GM19239 (cell line): ENCODE measurements at regions not wholly inside any gene's neighbourhood (a gene's known extent, or its start where the extent isn't known, plus 50 kb on each side); places are given as distances from the start of the nearest gene placed in this dataset.

Source experiments
- DNase-seq: peaks from one replicate; pipeline ENCODE4 v3.0.0; 2011; ENCODE audit warnings: low spot score; ENCODE audit not compliant: insufficient read length
- FAIRE-seq: peaks from 2 replicates; lab custom pipeline; 2011; peaks lifted over from hg19 to GRCh38; lab: Jason Lieb, UNC

DNA sequence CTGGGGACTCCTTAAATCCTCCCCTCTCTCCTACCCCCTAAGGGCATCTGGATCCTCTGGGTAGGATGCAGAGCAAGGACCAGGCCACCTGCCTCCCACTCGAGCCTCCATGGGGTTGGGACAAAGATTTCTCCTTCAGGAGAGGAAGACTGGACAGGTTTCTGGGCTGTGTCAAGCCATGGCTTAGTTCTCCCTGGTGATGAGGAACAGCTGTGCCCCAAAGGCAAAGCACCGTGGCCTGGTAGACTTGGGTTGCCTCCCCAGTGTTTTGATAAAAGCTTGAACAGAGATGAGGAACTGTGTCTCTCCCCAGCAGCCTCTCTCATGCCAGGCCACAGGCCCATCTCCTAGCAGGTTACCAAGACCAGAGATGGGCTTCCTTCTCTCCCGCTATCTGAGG lies 238.3 kb downstream of the WDR11 start:
- no peak for FAIRE-seq
- no peak for DNase-seq

DNA sequence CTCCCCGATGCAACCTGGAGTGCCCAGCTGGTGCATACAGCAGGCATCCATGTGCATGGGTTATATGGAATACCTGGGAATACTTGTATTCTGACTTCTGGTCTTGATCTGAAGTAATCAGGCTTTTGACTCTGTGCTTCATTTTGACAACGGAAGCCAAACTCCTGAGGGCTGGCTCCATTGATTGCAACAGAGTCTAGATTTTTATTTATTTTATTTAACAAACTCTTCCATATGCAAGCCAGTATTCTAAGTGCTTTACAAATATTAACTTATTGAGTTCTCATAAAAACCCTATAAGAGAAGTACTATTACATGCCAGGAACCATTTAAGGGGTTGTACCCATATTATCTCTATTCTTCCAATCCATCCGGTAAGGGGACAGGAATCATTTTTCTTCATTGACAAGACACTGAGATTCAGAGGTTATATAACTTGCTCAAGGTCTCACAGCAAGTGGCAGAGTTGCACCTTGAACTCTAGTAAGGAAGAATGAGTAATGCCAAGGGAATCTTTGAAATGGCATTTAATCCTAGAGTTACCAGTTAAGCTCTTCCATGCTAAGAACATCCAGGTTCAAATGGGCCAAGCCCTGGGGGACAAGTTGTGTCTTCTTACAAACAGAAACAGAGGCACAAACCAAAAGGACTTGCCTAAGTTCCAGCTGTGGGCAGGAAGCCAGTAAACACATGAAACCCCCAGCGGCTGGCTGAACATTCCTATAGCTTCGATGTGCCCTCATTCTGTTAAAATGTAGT lies 241.0 kb downstream of the WDR11 start:
- FAIRE-seq (no peak), DNase-seq (no peak)

DNA sequence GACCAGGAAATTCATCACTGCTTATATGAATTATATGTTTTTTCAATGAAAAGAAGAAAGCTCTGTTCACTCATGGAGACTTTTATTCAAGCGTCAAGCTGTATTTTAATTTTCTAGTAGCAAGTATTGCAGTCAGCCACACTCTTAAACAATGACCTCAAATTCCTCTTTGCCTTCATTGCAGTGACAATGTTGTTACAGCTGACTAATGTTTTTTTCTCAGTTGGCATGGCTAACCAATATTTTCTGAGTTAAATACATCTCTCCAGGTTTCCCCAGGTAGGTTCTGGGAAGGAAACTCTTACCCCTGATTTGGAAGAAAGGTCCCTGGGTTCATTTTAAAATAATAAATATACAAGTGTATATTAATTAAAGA lies 241.5 kb downstream of the WDR11 start:
- no peak for FAIRE-seq
- no peak for DNase-seq

DNA sequence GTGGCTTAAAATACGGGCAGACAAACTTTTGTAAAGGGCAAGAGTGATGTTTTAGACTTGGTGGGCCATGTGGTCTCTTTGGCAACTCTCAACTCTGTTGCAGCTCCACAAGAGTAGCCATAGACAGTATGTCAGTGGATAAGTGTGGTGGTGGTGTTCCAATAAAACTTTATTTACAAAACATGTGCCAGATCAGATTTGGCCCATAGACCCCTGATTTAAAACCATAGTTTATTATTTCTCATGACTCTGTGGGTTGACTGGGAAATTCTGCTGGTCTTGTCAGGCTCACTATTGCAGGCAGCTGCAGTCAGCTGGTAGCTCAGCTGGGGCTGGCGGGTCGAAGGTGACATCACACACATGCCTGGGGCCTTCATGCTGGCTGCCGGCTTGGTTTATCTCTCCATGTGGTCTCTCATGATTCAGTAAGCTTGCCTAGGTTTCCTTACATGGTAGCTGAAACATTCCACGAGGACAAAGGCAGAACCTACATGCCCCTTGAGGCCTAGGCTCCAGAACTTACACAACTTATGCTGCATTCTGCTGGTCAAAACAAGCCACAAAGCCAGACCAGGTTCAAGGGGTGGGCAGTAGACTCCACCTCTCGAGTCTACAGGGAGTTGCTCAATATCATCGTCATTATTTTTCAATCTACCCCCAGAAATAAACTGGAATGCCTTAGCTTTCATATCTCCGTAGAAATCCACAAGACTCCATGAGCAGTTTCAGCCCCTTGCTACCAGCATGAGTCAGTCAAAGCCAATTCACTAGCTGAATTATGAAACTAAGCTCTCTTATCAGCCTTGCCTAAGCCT lies 245.7 kb downstream of the WDR11 start:
- no peak for DNase-seq
- no peak for FAIRE-seq

DNA sequence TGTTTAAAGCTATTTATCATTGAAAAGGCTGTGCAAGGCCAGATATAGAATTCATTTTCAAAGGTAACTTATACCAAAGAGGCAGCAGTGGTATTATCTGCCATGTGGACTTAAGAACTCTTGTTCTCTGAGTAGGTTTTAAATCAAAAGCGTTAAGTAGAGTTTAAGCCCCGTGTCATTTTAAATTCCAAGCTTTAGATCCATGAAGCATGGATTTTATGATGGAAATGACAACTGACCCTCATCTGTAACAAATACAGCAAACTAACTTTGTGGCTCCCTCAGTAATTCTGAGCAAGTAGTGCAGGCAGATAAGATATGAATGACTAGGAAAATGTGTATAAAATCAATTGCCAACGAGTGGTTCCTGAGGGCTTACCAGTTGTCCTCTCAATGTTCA lies 247.0 kb downstream of the WDR11 start:
- FAIRE-seq: no peak
- no peak for DNase-seq

DNA sequence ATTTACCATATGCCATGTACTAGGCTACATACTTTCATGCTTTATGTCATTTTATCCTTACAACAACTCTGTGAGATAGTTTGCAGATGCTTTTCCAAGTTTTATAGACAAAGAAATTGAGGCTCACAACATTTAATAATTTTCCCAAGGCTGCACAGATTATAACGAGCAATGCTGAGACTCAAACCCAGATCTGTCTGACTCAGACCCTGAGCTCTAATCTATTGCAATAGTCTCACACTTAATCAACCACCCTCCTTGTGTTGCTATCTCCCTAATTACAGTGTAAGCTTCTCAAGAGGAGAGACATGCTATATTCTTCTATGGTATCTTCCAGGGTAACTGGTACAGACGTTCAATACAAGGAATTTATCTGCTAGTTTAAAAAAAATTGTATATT lies 247.6 kb downstream of the WDR11 start:
- DNase-seq: no peak
- no peak for FAIRE-seq

DNA sequence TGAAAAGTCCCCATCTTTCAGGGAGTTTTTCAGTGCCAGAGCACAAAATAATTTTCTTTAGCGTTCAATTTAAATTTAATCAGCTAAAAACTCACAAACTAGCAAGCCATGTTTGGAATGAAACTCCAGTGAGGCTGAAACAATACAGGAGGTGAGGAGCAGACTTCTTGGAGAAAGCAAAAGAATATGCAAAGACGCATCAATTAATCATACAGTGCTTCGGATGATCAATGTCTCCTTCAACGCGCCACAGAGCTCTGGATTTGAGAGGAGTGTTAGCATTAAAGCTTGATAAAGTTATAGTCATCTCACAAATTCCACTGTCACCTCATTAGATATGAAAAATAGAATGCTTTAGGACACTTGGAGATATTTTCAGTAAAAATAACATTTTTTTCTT lies 248.0 kb downstream of the WDR11 start:
- no peak for FAIRE-seq
- DNase-seq: no peak

DNA sequence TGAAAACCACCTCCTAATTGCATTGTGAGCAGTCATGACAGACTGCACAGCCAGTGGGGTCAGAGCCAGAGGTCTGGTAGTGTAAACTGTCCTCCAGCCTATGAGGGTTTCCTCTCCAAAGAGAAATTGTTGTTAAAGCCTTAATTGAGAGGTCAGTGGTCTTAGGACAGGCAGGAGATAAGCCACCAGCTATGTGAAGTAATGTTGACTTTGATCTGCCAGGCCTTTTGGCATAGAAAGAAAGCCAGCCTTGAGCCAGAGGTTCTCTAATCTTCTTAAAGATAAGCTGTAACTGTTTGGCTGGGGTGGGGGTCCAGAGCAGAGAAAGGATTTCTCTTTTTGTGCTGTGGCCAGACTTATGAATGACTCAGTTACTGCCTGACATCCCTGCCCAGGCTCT lies 248.4 kb downstream of the WDR11 start:
- FAIRE-seq (no peak), DNase-seq (no peak)

DNA sequence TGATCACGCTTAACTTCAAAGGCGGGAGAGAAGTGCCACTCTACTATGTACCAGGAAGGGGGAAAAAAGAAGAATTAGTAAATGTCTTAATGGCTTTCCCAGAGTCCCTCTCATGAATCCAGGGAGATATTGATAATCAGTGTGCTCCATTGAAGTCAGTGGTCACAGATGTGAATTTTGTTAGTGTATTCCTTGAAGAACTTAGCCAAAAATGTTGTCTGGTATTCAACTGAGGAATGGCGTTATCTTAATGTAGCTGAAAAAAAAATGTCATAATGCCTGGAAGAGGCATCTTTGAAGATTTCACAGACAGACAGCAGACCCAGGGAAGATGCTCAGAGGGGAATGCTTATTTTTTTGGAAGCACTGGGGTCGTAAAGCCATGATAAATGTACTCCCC lies 250.4 kb downstream of the WDR11 start:
- FAIRE-seq (no peak), DNase-seq (no peak)

DNA sequence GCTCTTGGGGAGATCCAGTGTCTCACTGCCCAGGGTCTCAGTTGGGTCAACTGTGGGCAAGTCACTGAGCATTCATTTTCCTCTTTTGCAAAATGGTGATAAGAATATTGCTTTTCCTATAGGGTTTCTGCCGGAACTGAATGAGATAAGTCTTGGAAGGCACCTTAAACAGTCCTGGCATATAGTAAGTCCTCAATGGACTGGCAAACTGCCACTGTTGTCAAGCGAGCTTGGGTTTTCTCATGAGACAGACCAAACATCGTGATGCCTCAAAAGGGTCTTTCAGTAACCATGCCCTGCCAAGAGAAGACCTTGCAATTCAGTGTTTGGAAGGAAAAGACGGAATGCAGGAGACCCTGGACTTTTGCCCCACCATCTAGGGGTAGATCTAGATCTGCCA lies 251.5 kb downstream of the WDR11 start:
- FAIRE-seq: no peak
- no peak for DNase-seq

DNA sequence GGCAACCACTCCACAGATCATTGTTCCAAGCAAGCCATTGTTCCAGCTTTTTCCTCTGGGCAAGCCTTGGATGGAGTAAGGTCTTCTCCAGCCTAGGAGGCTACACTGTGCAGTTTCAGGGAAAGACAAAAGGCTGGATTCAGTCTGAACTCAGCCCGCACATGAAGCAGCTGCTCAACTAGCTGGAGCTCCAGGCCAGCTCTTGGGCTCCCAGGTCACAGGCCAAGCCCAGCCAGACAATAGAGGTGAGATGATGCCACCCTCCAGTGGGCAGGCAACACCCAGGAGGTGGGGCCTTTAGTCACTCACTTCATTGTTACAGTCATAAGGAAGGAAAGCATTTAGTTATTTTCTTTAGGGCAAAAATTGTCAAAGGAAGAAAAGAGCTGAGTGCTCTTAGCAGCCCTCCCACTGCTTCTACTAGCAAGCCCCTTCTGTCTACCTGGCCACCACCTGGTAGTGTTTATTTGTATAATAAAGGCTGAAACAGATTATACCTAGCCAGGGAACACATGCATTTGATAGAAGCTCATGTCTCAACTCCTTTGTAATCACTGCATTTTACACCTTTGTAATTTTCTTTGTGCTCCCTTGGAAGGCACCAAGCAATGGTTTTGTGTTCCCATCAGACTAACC lies 253.4 kb downstream of the WDR11 start:
- FAIRE-seq (no peak), DNase-seq (no peak)

DNA sequence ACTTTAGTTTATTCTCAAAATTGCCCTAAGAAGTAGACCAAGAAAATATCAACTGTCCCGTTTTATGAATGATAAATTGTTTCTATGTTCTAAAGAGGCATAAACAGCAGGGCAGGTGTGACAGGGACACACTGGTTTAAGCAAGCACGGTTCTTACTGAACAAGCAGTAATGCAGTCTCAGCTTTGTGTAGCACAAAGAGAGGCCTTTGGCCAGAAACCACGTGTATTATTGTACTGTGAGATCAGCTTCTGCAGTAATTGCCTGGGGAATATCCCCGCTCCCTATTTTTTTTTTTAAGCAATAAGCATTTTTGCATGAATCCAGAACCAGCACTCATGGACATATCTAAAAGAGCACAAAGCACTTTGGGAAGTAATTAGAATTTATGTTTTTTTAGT lies 255.4 kb downstream of the WDR11 start:
- FAIRE-seq (no peak), DNase-seq (no peak)

DNA sequence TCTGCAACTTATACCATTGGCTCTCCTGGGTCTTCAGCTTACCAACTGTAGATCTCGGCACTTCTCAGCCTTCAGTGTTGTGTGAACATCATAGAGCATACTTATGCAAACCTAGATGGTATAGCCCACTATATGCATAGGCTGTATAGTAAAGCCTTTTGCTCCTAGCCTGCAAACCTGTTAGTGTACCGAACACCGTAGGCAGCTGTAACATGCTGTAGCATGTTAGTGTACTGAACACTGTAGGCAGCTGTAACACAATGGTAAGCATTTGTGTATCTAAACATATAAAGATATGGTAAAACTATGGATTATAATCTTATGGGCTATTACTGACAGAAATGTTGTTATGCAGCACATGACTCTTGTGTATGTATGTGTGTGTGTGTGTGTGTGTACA lies 256.9 kb downstream of the WDR11 start:
- DNase-seq (no peak), FAIRE-seq (no peak)

DNA sequence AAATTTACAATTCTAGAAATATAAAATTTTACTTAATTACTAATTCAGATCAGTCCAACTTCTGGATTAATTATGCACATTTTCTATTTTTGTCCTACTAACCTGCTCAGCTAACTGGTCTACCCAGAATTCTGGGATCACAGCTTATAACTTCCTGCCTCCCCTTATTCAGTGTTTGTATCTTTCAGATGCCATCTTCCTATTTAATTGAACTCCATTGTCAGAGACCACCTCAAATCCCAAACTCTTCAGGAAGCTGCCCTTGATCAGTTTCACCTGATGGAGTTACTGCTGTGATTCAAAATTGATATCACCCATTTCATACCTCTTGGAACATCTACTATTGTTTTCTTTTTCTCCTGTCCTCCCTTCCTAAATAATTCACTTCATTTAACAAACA lies 259.2 kb downstream of the WDR11 start:
- FAIRE-seq (no peak), DNase-seq (no peak)

DNA sequence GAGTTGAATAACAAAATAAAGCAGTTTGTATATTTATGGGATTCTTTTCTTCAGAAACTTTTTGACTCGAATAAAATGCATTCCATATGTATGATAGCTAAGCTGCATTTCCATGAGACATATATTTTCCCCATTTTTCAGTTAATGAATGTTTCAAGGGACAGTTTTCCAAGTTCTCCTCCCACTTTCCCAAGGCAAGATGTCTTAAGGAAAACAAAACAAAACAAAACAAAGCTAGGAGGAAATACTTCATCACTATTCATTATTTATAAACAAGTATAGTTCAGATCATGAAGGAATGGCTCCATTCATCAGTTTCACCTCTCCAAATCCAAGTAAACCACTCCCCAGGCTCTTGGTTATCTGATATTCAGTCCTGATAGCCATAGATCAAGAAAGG lies 261.0 kb downstream of the WDR11 start:
- FAIRE-seq: no peak

DNA sequence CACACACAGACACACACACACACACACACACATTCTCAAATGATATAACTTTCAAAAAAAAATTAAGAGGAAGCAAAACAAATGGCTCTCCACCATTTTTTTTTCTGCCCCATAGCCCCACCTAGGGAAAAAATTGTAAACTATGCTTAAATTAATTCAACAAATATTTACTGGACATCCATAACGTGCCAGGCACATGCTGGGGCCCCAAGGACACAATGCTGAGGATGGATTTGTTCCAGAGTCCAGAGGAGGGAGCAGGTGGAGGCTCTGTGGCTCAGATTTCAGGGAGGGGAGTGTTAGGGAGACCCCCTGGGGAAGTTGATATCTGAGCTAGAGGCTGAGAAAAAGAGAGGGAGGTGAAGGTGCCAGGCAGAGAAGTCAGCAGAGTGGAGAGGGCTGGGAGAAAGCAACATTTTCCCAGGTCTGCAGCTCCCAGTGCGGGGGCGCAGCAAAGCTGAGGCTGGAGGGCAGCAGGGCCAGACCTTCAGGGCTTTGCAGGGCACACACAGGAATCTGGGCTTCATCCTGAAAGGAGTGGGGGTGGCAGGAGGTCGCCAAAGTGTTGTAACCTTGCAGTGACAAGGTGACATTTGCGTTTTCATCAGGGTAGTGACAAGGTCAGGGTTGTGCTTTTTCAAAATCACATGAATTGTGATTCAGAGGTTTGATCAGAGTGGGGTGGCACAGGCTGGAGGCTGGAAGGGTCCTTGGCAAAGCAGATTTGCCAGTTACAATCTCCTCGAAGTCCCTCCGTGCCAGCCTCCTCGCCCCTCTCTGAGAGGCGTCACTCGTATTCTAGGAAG lies 261.6 kb downstream of the WDR11 start:
- DNase-seq (no peak), FAIRE-seq (no peak)

More for the DNA sequence above, 261.0 kb downstream of the WDR11 start:
- no peak for DNase-seq

DNA sequence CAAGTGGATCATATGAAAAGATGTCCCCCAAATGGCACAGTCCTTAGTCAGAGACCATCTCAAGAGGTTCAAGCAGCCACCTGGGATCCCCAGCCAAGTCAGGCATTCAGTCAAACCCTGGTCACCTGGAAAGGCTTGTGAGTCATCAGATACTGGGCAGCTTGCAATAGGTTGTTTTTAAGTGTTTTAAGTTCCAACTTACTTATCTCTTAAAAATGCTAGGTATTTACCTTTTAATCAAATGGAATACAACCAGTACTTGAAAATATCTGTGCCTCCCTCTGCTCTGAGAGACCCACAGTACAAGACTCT lies 262.2 kb downstream of the WDR11 start:
- FAIRE-seq (no peak), DNase-seq (no peak)

DNA sequence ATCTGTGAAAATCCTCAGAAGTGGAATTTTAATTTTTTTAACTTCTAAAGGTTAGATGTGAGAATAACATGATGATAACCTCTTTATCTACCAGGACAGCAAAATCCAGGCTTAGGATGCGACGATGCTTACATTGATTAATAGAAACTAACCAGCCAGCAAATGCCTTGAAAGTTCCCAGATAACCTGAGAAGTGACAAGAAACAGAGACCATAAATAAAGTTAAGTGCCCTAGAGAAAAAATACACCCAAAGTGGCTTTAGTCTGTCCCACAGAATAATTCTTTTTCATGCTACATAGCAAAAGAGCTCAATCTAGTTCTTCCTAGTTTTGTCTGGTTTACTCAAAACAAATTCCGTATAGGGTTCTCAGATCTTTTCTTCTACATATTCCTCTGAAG lies 262.7 kb downstream of the WDR11 start:
- DNase-seq (no peak), FAIRE-seq (no peak)

DNA sequence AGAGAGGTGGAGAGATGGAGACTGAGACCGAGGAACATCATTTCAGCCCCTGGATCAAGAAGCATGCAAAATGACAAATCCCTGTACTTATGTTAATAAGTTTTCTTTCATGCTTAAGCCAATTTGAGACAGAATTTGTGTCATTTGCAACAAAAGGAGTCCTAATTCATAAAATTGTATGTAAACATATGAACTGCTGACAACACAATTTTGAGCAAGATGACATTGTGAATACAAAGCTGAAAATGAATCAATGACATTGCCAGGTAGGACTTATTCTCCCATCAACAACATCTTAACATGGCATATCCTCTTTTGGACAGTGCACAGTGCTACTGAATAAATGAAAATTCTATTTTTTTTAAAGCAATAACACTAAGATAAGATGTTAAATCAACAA lies 264.0 kb downstream of the WDR11 start:
- FAIRE-seq (no peak), DNase-seq (no peak)

DNA sequence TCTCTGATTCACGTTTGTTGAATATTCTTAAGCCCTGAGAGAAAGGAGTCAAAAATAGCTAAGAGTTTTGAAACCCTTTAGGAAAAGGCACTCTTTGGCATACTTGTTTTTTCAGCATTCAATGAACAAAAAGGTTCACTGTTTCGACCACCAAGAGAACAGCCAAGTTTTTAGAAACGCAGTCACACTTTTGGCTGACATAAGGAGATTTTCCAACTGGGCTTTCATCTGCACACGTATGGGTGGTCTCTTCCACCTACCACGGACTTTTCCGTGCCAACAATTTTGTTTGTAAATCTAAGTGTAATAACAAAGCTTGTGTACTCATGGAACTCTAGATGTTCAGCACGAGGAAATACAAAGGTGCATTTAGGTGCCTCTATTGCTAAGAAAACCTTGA lies 270.3 kb downstream of the WDR11 start:
- FAIRE-seq (no peak), DNase-seq (no peak)
